Adrenal gland (tissue), 9 donors: ENCODE measurements at regions not wholly inside any gene's neighbourhood (a gene's known extent, or its start where the extent isn't known, plus 50 kb on each side); places are given as distances from the start of the nearest gene placed in this dataset.
A peak's percentile ranks its signal among the peaks of the same experiment; 100 is the strongest.

Experiments used
- DNase-seq, 7 donors: peaks; one replicate each; pipeline ENCODE4 v3.0.0-alpha.2; 2019 to 2020
- H3K27ac ChIP-seq, 5 donors: fragments of 200-600 bp; sonication (generic) in 4 of 5; 1 replicate in 3 of 5; 2 replicates in 2 of 5; pipeline versions ENCODE4 v1.5.1 to v1.8.0; 2016 to 2020; ENCODE audit warnings: mild to moderate bottlenecking in 1 of 5
- H3K27me3 ChIP-seq: fragments of 200-600 bp; 2 replicates; pipeline ENCODE4 v1.8.0; 2021
- H3K36me3 ChIP-seq, 2 donors: fragments of 200-600 bp; replicated peaks in 1 of 2; 1 replicate in 1 of 2; 2 replicates in 1 of 2; pipeline versions ENCODE4 v1.5.1 to v1.8.0; 2018 to 2022
- H3K4me1 ChIP-seq, 2 donors: fragments of 200-600 bp; replicated peaks in 1 of 2; 1 replicate in 1 of 2; 2 replicates in 1 of 2; pipeline versions ENCODE4 v1.5.1 to v1.8.0; 2018 to 2021
- H3K4me3 ChIP-seq, 4 donors: fragments of 200-600 bp; sonication (generic) in 3 of 4; one replicate each; pipeline ENCODE4 v1.5.1; 2016 to 2018
- H3K9me3 ChIP-seq, 3 donors: fragments of 200-600 bp; sonication (generic) in 1 of 3; replicated peaks in 1 of 3; 1 replicate in 2 of 3; 2 replicates in 1 of 3; pipeline versions ENCODE4 v1.5.1 to v1.8.0; 2016 to 2021
- CTCF ChIP-seq, 6 experiments: fragments of 450-650 bp in 4 of 6; fragments of 200-600 bp in 2 of 6; sonication (generic) in 1 of 6; IDR thresholded peaks; 1 replicate in 5 of 6; 2 replicates in 1 of 6; pipeline versions ENCODE4 v1.5.1 to v1.8.0; 2016 to 2021; ENCODE audit warnings: antibody characterized with exemption in 6 of 6, mild to moderate bottlenecking in 2 of 6, moderate library complexity in 1 of 6
- POLR2A ChIP-seq, 2 donors: fragments of 450-650 bp; IDR thresholded peaks; one replicate each; pipeline ENCODE4 v1.6.1; 2017; ENCODE audit warnings: antibody characterized with exemption in 2 of 2, mild to moderate bottlenecking in 2 of 2, moderate library complexity in 1 of 2
- WGBS, 4 donors: extraction: QIAGEN DNeasy Blood & Tissue Kit in 2 of 4; methylation state at CpG; one replicate each; pipeline versions ENCODE4 v1.1.5 to v1.1.7; 2013 to 2017; 5-methylcytosine and 5-hydroxymethylcytosine counted together
- intact Hi-C, 2 donors: fragments of 100-400 bp; cut with DNase I; formaldehyde crosslinking; loops; one replicate each; pipeline versions ENCODE4 v1.14.1 to v1.15.0; 2022 to 2023
- donor health status: healthy with polysubstance abuse.
- donor health status: Bipolar disorder and iron deficiency.
- donor health status: DM: yes; HTN: yes; CAD: no.
- donor health status: DM: no; HTN: no; CAD: no.
- donor health status: DM: no; HTN: no; CAD: no.

DNA sequence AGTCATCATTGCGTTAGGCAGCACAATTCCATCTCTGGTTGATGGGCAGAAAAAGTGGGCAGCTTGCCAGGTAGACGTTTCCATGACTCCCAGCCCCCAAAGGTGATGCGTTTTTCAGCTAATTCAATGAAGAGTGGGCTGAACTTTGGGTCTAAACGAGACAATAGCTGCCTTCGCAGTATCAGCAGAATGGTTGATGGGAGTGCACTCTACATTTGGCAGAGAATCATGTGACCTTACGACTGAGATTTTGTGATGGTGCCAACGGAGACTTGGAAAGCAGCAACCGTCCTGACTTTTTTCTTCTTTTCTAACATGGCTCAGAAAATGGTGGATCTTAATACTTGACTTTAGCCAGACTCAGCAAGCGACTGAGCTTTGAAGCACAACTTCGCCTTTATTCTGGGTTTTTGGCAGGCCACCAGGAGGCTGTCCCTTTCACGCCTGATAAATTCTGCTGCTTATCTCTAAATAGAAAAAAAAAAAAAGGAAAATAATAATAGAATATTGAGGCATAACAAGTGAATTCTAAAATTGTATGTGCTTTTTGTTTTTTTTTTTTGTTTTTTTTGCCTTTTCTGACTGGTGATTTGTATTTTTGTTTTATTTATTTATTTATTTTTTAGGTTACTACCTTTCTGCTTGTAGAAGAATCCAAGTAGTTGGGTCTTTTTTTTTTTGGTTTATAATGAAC, 804.8 kb downstream of the USP25 start:
- TF ChIP-seq POLR2A (IDR thresholded peaks at IDR 0.05), result no peak
- peak in 1 of 6 experiments; percentile 18 for TF ChIP-seq CTCF (IDR thresholded peaks at IDR 0.05)
- H3K4me1 ChIP-seq, result peaks cover 20 to 21% of the 10 kb centered on the region in 2 donors
- intact Hi-C loops, result no loop called here
- H3K4me3 ChIP-seq, result peak overlapping the region in 2 of 4 donors; percentile 10 to 51
- no peaks in the 10 kb centered on the region for H3K9me3 ChIP-seq
- WGBS, 4 donors, result 17 to 19% (median 19%) methylated on average over 11 of the region's 11 CpGs
- H3K36me3 ChIP-seq, result no peaks in the 10 kb centered on the region
- no peaks in the 10 kb centered on the region for H3K27me3 ChIP-seq
- peak; percentile 76 to 90 (median 86) for DNase-seq
- peak overlapping the region; percentile 65 to 91 (median 77) for H3K27ac ChIP-seq

DNA sequence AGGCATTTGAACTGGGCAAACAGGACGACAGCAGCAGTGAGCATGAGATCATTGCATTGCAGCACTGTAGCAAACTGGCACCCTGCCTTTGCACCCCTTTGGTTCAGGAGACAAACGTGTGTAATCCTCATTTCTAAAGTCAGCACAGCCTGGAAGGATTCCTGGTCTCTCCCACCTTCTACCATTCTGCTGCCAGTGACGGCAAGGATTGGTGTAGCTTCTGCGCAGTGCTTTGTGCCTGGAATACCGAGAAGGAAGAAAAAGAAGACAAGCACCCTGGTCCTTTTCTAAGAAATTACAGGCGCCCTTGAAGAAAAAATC, 805.3 kb downstream of the USP25 start:
- peak overlapping the region; percentile 65 to 91 (median 77) for H3K27ac ChIP-seq
- H3K36me3 ChIP-seq, result no peaks in the 10 kb centered on the region

GRCh38 chr21:16535626-16536025, 805.8 kb downstream of the USP25 start:
- H3K9me3 ChIP-seq, result no peaks in the 10 kb centered on the region
- H3K4me3 ChIP-seq, result peak overlapping the region in 2 of 4 donors; percentile 17 to 51
- 28 to 40% (median 36%) methylated on average over 1 of the region's 1 CpG for WGBS, 4 donors
- intact Hi-C loops, result no loop called here
- no peaks in the 10 kb centered on the region for H3K36me3 ChIP-seq
- no peak for TF ChIP-seq POLR2A (IDR thresholded peaks at IDR 0.05)
- TF ChIP-seq CTCF (IDR thresholded peaks at IDR 0.05), result peak in 1 of 6 experiments; percentile 7
- no peak for DNase-seq
- peaks cover 20 to 21% of the 10 kb centered on the region in 2 donors for H3K4me1 ChIP-seq
- H3K27me3 ChIP-seq, result no peaks in the 10 kb centered on the region
- H3K27ac ChIP-seq, result peak overlapping the region; percentile 65 to 91 (median 77)

More for the DNA sequence above, 805.3 kb downstream of the USP25 start:
- intact Hi-C loops, result no loop called here
- no peaks in the 10 kb centered on the region for H3K27me3 ChIP-seq
- WGBS, 4 donors, result 10 to 29% (median 18%) methylated on average over 6 of the region's 6 CpGs
- H3K4me3 ChIP-seq, result peak overlapping the region in 2 of 4 donors; percentile 17 to 51
- no peaks in the 10 kb centered on the region for H3K9me3 ChIP-seq
- TF ChIP-seq POLR2A (IDR thresholded peaks at IDR 0.05) (peak; percentile 59 to 89), CTCF (IDR thresholded peaks at IDR 0.05) (no peak)
- peak; percentile 79 to 95 (median 94) for DNase-seq
- peaks cover 20 to 21% of the 10 kb centered on the region in 2 donors for H3K4me1 ChIP-seq

DNA sequence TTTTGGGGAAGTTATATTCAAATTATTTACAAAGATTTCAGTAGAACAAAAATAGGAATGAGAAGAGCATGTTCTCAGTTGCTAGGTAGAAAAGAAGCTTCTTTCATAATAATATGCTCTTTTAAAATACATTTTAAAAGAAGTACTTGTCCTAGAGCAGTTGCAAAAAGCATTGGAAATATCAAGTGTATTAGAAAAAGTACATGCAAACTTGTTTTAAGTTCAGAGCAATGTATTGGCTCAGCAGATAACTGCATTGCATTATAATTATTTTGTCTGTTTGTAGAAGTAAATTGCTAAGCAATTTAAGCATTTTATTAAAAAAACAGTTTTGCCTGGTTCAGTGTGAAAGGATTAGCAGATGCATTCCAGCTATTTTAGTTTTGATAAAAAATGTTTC, 806.4 kb downstream of the USP25 start:
- intact Hi-C loops, result no loop called here
- TF ChIP-seq CTCF (IDR thresholded peaks at IDR 0.05) (no peak), POLR2A (IDR thresholded peaks at IDR 0.05) (no peak)
- H3K27ac ChIP-seq, result peak overlapping the region; percentile 65 to 91 (median 77)
- DNase-seq, result no peak
- H3K9me3 ChIP-seq, result no peaks in the 10 kb centered on the region
- no peaks in the 10 kb centered on the region for H3K27me3 ChIP-seq
- no peaks in the 10 kb centered on the region for H3K36me3 ChIP-seq
- peak overlapping the region in 2 of 4 donors; percentile 17 to 51 for H3K4me3 ChIP-seq
- H3K4me1 ChIP-seq, result peaks cover 20 to 21% of the 10 kb centered on the region in 2 donors
